ENCODE measurements at regions not wholly inside any gene's neighbourhood (a gene's known extent, or its start where the extent isn't known, plus 50 kb on each side); places are given as distances from the start of the nearest gene placed in this dataset.

DNA sequence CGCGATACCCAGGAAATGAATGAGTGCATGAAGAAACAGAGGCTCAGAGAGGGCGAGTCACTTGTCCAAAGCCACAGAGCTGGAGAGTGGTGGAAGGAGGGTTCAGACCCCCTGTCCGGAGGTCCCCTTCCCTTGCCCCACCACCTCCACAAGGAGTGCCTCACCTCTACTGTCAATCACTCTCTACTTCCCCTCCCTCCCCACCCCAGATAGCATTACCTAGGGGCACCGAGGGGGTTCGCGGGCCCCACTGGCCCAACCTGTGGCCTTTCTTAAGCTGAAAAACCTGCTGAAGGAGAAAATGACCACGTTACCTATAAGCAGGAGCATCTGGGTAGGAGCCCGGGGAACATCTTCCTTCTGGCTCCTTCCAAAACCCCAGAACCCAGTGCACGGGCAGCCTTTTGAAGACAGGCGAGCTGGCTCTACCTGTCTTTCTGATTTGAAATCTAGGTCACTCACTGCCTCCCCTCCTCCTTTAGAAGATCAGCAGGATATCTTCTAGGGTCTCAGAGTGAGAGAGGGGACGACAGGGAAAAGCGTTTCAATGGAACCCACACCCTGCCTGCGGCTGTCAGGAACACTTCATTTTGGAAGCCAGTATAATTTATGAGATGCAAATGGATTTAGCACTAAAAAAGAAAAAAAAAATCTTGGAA is 89.9 kb upstream of the MEF2A start:
- TF ChIP-seq CTCF (IDR thresholded peaks at IDR 0.05; ENCODE audit: low read depth, low read length) (no peak), EZH2phosphoT487 (IDR thresholded peaks at IDR 0.05; ENCODE audit: low read depth) (no peak)
